H1 (cell line): ENCODE measurements at regions not wholly inside any gene's neighbourhood (a gene's known extent, or its start where the extent isn't known, plus 50 kb on each side); places are given as distances from the start of the nearest gene placed in this dataset.

Experiments used
- CTCF ChIA-PET: fragments of 300-600 bp; sonication (Branson Sonifier 250); formaldehyde crosslinking; loops from one replicate; lab custom pipeline; 2021; ENCODE audit not compliant: partially characterized antibody; lab: Charles Lee
- POLR2A ChIA-PET: fragments of 300-600 bp; sonication (Branson Sonifier 250); formaldehyde crosslinking; loops from one replicate; lab custom pipeline; 2021; ENCODE audit warnings: inconsistent platforms; ENCODE audit not compliant: partially characterized antibody; lab: Charles Lee
- DNase-seq, 2 experiments: peaks; one replicate each; pipeline versions ENCODE4 v3.0.0 to v3.0.0-alpha.2; 2010 to 2022; ENCODE audit warnings: low spot score in 2 of 2, low read depth in 1 of 2, mixed read lengths in 1 of 2
- FAIRE-seq: peaks from 2 replicates; lab custom pipeline; 2011; peaks lifted over from hg19 to GRCh38; lab: Jason Lieb, UNC
- H2AFZ ChIP-seq: 2 replicates; pipeline ENCODE4 v1.8.1; 2012; ENCODE audit warnings: low read length, inconsistent platforms
- H2AK5ac ChIP-seq: 2 replicates; pipeline ENCODE4 v1.6.1; 2013; ENCODE audit warnings: low read depth, low read length
- H2BK120ac ChIP-seq: replicated peaks from 2 replicates; pipeline ENCODE3; 2013; ENCODE audit warnings: low read depth, low read length, inconsistent platforms
- H2BK12ac ChIP-seq: 2 replicates; pipeline ENCODE4 v1.6.1; 2013; ENCODE audit warnings: low read depth, low read length
- H2BK15ac ChIP-seq: 2 replicates; pipeline ENCODE4 v1.6.1; 2013; ENCODE audit warnings: low read length
- H2BK20ac ChIP-seq: 2 replicates; pipeline ENCODE4 v1.6.1; 2013; ENCODE audit warnings: low read length
- H2BK5ac ChIP-seq: 2 replicates; pipeline ENCODE4 v1.6.1; 2013; ENCODE audit warnings: low read depth, low read length
- H3K14ac ChIP-seq: 2 replicates; pipeline ENCODE4 v1.6.1; 2013; ENCODE audit warnings: inconsistent platforms; ENCODE audit not compliant: insufficient read length
- H3K18ac ChIP-seq: 2 replicates; pipeline ENCODE4 v1.6.1; 2013; ENCODE audit warnings: low read length; ENCODE audit errors: extremely low read depth
- H3K23ac ChIP-seq: 2 replicates; pipeline ENCODE4 v1.6.1; 2013; ENCODE audit warnings: inconsistent platforms; ENCODE audit not compliant: insufficient read length
- H3K23me2 ChIP-seq: 2 replicates; pipeline ENCODE4 v1.6.1; 2013; ENCODE audit warnings: low read depth, low read length
- H3K27ac ChIP-seq: 2 replicates; pipeline ENCODE4 v1.6.1; 2011; ENCODE audit warnings: low read depth, low read length, inconsistent platforms
- H3K27me3 ChIP-seq, 4 experiments: replicated peaks in 1 of 4; 1 replicate in 1 of 4; 2 replicates in 3 of 4; pipeline versions ENCODE4 v1.6.1 to v1.8.1; 2011 to 2013; ENCODE audit warnings: low read length in 3 of 4, mild to moderate bottlenecking in 3 of 4, inconsistent platforms in 2 of 4, mixed read lengths in 2 of 4, moderate library complexity in 1 of 4; ENCODE audit not compliant: control insufficient read depth in 3 of 4, insufficient read depth in 3 of 4; ENCODE audit errors: extremely low read depth in 1 of 4
- H3K36me3 ChIP-seq, 4 experiments: 2 replicates each; pipeline versions ENCODE4 v1.6.1 to v1.8.1; 2011 to 2013; ENCODE audit warnings: mild to moderate bottlenecking in 4 of 4, low read length in 3 of 4, moderate library complexity in 2 of 4, control low read depth in 1 of 4, inconsistent platforms in 1 of 4; ENCODE audit not compliant: insufficient read depth in 4 of 4, control insufficient read depth in 2 of 4
- H3K4ac ChIP-seq: replicated peaks from 2 replicates; pipeline ENCODE3; 2013; ENCODE audit warnings: low read length, low read depth, mixed read lengths, inconsistent platforms; ENCODE audit not compliant: insufficient read length
- H3K4me1 ChIP-seq, 4 experiments: replicated peaks in 1 of 4; 1 replicate in 1 of 4; 2 replicates in 3 of 4; pipeline versions ENCODE4 v1.6.1 to v1.8.1; 2011 to 2013; ENCODE audit warnings: low read length in 3 of 4, inconsistent platforms in 2 of 4, mixed read lengths in 1 of 4; ENCODE audit not compliant: insufficient read depth in 4 of 4, control insufficient read depth in 3 of 4
- H3K4me2 ChIP-seq, 2 experiments: 2 replicates each; pipeline versions ENCODE4 v1.6.1 to v1.8.1; 2011 to 2013; ENCODE audit warnings: low read depth in 2 of 2, low read length in 2 of 2, control low read depth in 1 of 2, inconsistent platforms in 1 of 2, mild to moderate bottlenecking in 1 of 2; ENCODE audit not compliant: insufficient read depth in 1 of 2
- H3K4me3 ChIP-seq, 4 experiments: fragments of 200-600, 300-600 bp in 1 of 4; sonication (generic), shearing (Covaris generic), sonication (Bioruptor Twin) in 1 of 4; 2 replicates each; pipeline versions ENCODE4 v1.5.1 to v1.8.1; 2011 to 2016; ENCODE audit warnings: low read length in 4 of 4, low read depth in 3 of 4, control low read depth in 2 of 4, inconsistent platforms in 2 of 4, mild to moderate bottlenecking in 2 of 4, mixed read lengths in 1 of 4, moderate library complexity in 1 of 4; ENCODE audit not compliant: insufficient read depth in 2 of 4; ENCODE audit errors: extremely low read depth in 1 of 4
- H3K56ac ChIP-seq: replicated peaks from 2 replicates; pipeline ENCODE3; 2013; ENCODE audit warnings: low read depth, mild to moderate bottlenecking, mixed read lengths, low read length, inconsistent platforms; ENCODE audit not compliant: insufficient read length
- H3K79me1 ChIP-seq: 2 replicates; pipeline ENCODE4 v1.6.1; 2013; ENCODE audit warnings: low read depth, low read length, control low read depth
- H3K79me2 ChIP-seq, 2 experiments: 2 replicates each; pipeline versions ENCODE4 v1.6.1 to v1.8.1; 2012 to 2013; ENCODE audit warnings: low read length in 2 of 2, mild to moderate bottlenecking in 2 of 2, inconsistent platforms in 1 of 2; ENCODE audit not compliant: insufficient read depth in 2 of 2, control insufficient read depth in 1 of 2
- H3K9ac ChIP-seq, 4 experiments: replicated peaks in 1 of 4; 1 replicate in 1 of 4; 2 replicates in 3 of 4; pipeline versions ENCODE4 v1.6.1 to v1.8.1; 2011 to 2013; ENCODE audit warnings: low read depth in 3 of 4, low read length in 3 of 4, control low read depth in 2 of 4, mild to moderate bottlenecking in 2 of 4, moderate library complexity in 2 of 4, inconsistent platforms in 1 of 4; ENCODE audit errors: extremely low read depth in 1 of 4
- H3K9me3 ChIP-seq, 2 experiments: 2 replicates each; pipeline versions ENCODE4 v1.6.1 to v1.8.1; 2012 to 2013; ENCODE audit warnings: mild to moderate bottlenecking in 2 of 2, moderate library complexity in 2 of 2, control low read depth in 1 of 2, inconsistent platforms in 1 of 2, low read depth in 1 of 2, low read length in 1 of 2, mixed read lengths in 1 of 2; ENCODE audit not compliant: insufficient read depth in 2 of 2
- H4K20me1 ChIP-seq, 2 experiments: replicated peaks in 1 of 2; 2 replicates each; pipeline versions ENCODE3 to v1.8.1; 2011 to 2013; ENCODE audit warnings: inconsistent platforms in 2 of 2, low read length in 2 of 2, mild to moderate bottlenecking in 1 of 2; ENCODE audit not compliant: insufficient read depth in 2 of 2, control insufficient read depth in 1 of 2
- H4K5ac ChIP-seq: 2 replicates; pipeline ENCODE4 v1.6.1; 2013; ENCODE audit warnings: low read length, low read depth, mixed read lengths, inconsistent platforms; ENCODE audit not compliant: insufficient read length
- H4K8ac ChIP-seq: 2 replicates; pipeline ENCODE4 v1.8.0; 2013; ENCODE audit warnings: mild to moderate bottlenecking, moderate library complexity, low read length, inconsistent platforms; ENCODE audit not compliant: insufficient read depth; ENCODE audit errors: extremely low read depth
- H4K91ac ChIP-seq: replicated peaks from 2 replicates; pipeline ENCODE3; 2013; ENCODE audit warnings: low read length, mixed read lengths, inconsistent platforms; ENCODE audit not compliant: insufficient read length
- BRCA1 ChIP-seq: IDR thresholded peaks from 2 replicates; pipeline ENCODE4 v1.6.1; 2012; ENCODE audit warnings: low read depth, low read length, improper control_type of control experiment
- CBX8 ChIP-seq: fragments of 300-800, 300-1000 bp; sonication (generic); IDR thresholded peaks from 2 replicates; pipeline ENCODE4 v1.7.1; 2016; ENCODE audit warnings: low read depth, low read length, borderline replicate concordance
- EZH2 ChIP-seq: fragments of 200-600 bp; sonication (generic); IDR thresholded peaks from 2 replicates; pipeline ENCODE4 v1.7.1; 2012; ENCODE audit warnings: low read depth, mild to moderate bottlenecking, moderate library complexity, low read length, inconsistent platforms; ENCODE audit not compliant: severe bottlenecking
- HDAC2 ChIP-seq, 2 experiments: fragments of 300-600 bp in 1 of 2; sonication (generic) in 1 of 2; IDR thresholded peaks; 2 replicates each; pipeline ENCODE4 v1.6.1; 2011 to 2012; ENCODE audit warnings: low read depth in 2 of 2, low read length in 2 of 2, mild to moderate bottlenecking in 2 of 2, moderate library complexity in 2 of 2, borderline replicate concordance in 1 of 2, inconsistent platforms in 1 of 2
- JUND ChIP-seq: IDR thresholded peaks from 2 replicates; pipeline ENCODE4 v1.6.1; 2011; ENCODE audit warnings: mild to moderate bottlenecking, improper control_type of control experiment, low read length
- SIN3A ChIP-seq, 2 experiments: IDR thresholded peaks in 1 of 2; conservative IDR thresholded peaks in 1 of 2; 2 replicates each; pipeline ENCODE4 v1.6.1; 2011 to 2012; ENCODE audit warnings: low read length in 2 of 2, improper control_type of control experiment in 1 of 2, low read depth in 1 of 2, mild to moderate bottlenecking in 1 of 2
- TAF1 ChIP-seq: IDR thresholded peaks from 2 replicates; pipeline ENCODE4 v1.6.1; 2011; ENCODE audit warnings: mild to moderate bottlenecking, low read depth, low read length
- TAF7 ChIP-seq: optimal IDR thresholded peaks from 2 replicates; pipeline ENCODE3; 2011; ENCODE audit warnings: low read depth, mild to moderate bottlenecking, inconsistent platforms, low read length, moderate library complexity, borderline replicate concordance
- WGBS, 2 experiments: shearing (Covaris generic) in 1 of 2; methylation state at CpG; one replicate each; pipeline versions ENCODE4 v1.1.6 to v1.1.7; 2013 to 2015; ENCODE audit warnings: low lambda C conversion rate in 2 of 2, mixed read lengths in 2 of 2, inconsistent platforms in 1 of 2, low coverage in 1 of 2, missing lambda C conversion rate in 1 of 2; ENCODE audit not compliant: insufficient replicate concordance in 2 of 2, insufficient coverage in 1 of 2, insufficient read length in 1 of 2; ENCODE audit errors: extremely low coverage in 1 of 2, missing lambda C conversion rate in 1 of 2; 5-methylcytosine and 5-hydroxymethylcytosine counted together

GRCh38 chr9:13646500-13647021 is 367.1 kb upstream of the MPDZ start:
- H3K79me1 ChIP-seq: no peaks in the 10 kb centered on the region
- no peak overlapping the region for H2BK12ac ChIP-seq
- H3K14ac ChIP-seq: no peak overlapping the region
- H3K18ac ChIP-seq: no peak overlapping the region
- TF ChIP-seq HDAC2 (IDR thresholded peaks at IDR 0.05; ENCODE audit: borderline replicate concordance in 1 of 2, low read depth in 2 of 2, low read length in 2 of 2) (no peak), BRCA1 (no peak), SIN3A (conservative IDR thresholded peaks at IDR 0.05 in 1 of 2, IDR thresholded peaks at IDR 0.05 in 1 of 2; ENCODE audit: low read depth in 1 of 2, low read length in 2 of 2) (no peak), EZH2 (no peak), CBX8 (no peak), TAF1 (no peak), JUND (no peak), TAF7 (no peak)
- no peak overlapping the region for H2AK5ac ChIP-seq
- H3K9me3 ChIP-seq: peaks cover 0 to 3% of the 10 kb centered on the region in 2 experiments; a peak in 1 of 4 replicates
- H2BK15ac ChIP-seq: no peak overlapping the region
- ChIA-PET CTCF (no interaction called here), POLR2A (no interaction called here)
- H2AFZ ChIP-seq: no peak overlapping the region
- FAIRE-seq: no peak
- no peaks in the 10 kb centered on the region for H3K4me1 ChIP-seq
- no peak overlapping the region for H3K56ac ChIP-seq
- no peak overlapping the region for H3K4ac ChIP-seq
- no peak overlapping the region for H4K91ac ChIP-seq
- H4K20me1 ChIP-seq: no peaks in the 10 kb centered on the region
- H3K9ac ChIP-seq: no peak overlapping the region
- 96% methylated on average over 1 of the region's 1 CpG; no CpG with 5 or more reads in 1 of the 2 experiments for WGBS, 2 experiments
- no peak overlapping the region for H3K4me2 ChIP-seq
- H4K5ac ChIP-seq: no peak overlapping the region
- no peaks in the 10 kb centered on the region for H3K23me2 ChIP-seq
- no peak overlapping the region for H4K8ac ChIP-seq
- H2BK120ac ChIP-seq: no peak overlapping the region
- H3K79me2 ChIP-seq: no peaks in the 10 kb centered on the region
- no peak overlapping the region for H3K4me3 ChIP-seq
- H2BK20ac ChIP-seq: no peak overlapping the region
- no peak overlapping the region for H3K27ac ChIP-seq
- no peak overlapping the region for H3K23ac ChIP-seq
- no peaks in the 10 kb centered on the region for H3K36me3 ChIP-seq
- H3K27me3 ChIP-seq: no peaks in the 10 kb centered on the region
- no peak for DNase-seq
- H2BK5ac ChIP-seq: no peak overlapping the region
